OCI-LY7 (cell line): ENCODE measurements at regions not wholly inside any gene's neighbourhood (a gene's known extent, or its start where the extent isn't known, plus 50 kb on each side); places are given as distances from the start of the nearest gene placed in this dataset.

Experiments
- BruUV-seq: library from RNA; stranded (reverse); fragments of 400-500 nt; replicated peaks from 2 replicates; lab custom pipeline; 2021; lab: Mats Ljungman, UMichigan
- CTCF ChIA-PET: fragments of 300-600 bp; sonication (Branson Sonifier 250); formaldehyde crosslinking; loops from one replicate; lab custom pipeline; 2022; ENCODE audit warnings: antibody characterized with exemption; ENCODE audit not compliant: unreplicated experiment; lab: Charles Lee
- POLR2A ChIA-PET: fragments of 300-600 bp; sonication (Branson Sonifier 250); formaldehyde crosslinking; loops from one replicate; lab custom pipeline; 2022; ENCODE audit warnings: antibody characterized with exemption; lab: Charles Lee
- DNase-seq: peaks from one replicate; pipeline ENCODE4 v3.0.0-alpha.2; 2015; ENCODE audit warnings: low spot score
- H2AFZ ChIP-seq: fragments of 200-600 bp; sonication (generic), shearing (Covaris generic); 2 replicates; pipeline ENCODE4 v1.6.1; 2014; ENCODE audit warnings: mild to moderate bottlenecking, antibody characterized with exemption, low read length, moderate library complexity
- H3K27ac ChIP-seq: fragments of 200-600 bp; sonication (generic); 2 replicates; pipeline ENCODE4 v1.5.1; 2014; ENCODE audit warnings: mixed run types, low read depth, mild to moderate bottlenecking, moderate library complexity, low read length, inconsistent platforms; ENCODE audit not compliant: poor library complexity, severe bottlenecking
- H3K36me3 ChIP-seq: fragments of 200-600 bp; sonication (generic); 2 replicates; pipeline ENCODE4 v1.6.1; 2014; ENCODE audit warnings: mild to moderate bottlenecking, antibody characterized with exemption, low read length, moderate library complexity, mixed read lengths; ENCODE audit not compliant: insufficient read depth
- H3K4me1 ChIP-seq: fragments of 200-600 bp; sonication (generic); 2 replicates; pipeline ENCODE4 v1.5.1; 2014; ENCODE audit warnings: mild to moderate bottlenecking, low read length; ENCODE audit not compliant: insufficient read depth, poor library complexity, severe bottlenecking
- H3K4me2 ChIP-seq: fragments of 200-600 bp; sonication (generic); 2 replicates; pipeline ENCODE4 v1.6.1; 2014; ENCODE audit warnings: mild to moderate bottlenecking, low read length
- H3K4me3 ChIP-seq: fragments of 200-600 bp; sonication (generic); 2 replicates; pipeline ENCODE4 v1.5.1; 2014; ENCODE audit warnings: mild to moderate bottlenecking, low read depth, low read length; ENCODE audit not compliant: poor library complexity, severe bottlenecking
- H3K79me2 ChIP-seq: fragments of 200-600 bp; sonication (generic); 2 replicates; pipeline ENCODE4 v1.6.1; 2016; ENCODE audit warnings: low read depth, mild to moderate bottlenecking, low read length, moderate library complexity, mixed read lengths; ENCODE audit not compliant: insufficient read depth
- H3K9me2 ChIP-seq: fragments of 200-600 bp; sonication (generic); 2 replicates; pipeline ENCODE4 v1.6.1; 2016; ENCODE audit warnings: mild to moderate bottlenecking, low read length, mixed read lengths; ENCODE audit not compliant: insufficient read depth
- H3K9me3 ChIP-seq: fragments of 200-600 bp; sonication (generic); 2 replicates; pipeline ENCODE4 v1.6.1; 2014; ENCODE audit warnings: mild to moderate bottlenecking, mixed run types, low read length, mixed read lengths
- H4K20me1 ChIP-seq: fragments of 200-600 bp; sonication (generic); 2 replicates; pipeline ENCODE4 v1.6.1; 2014; ENCODE audit warnings: mild to moderate bottlenecking, antibody characterized with exemption, low read length, moderate library complexity, mixed read lengths; ENCODE audit not compliant: insufficient read depth
- EZH2phosphoT487 ChIP-seq: fragments of 200-600 bp; sonication (generic); IDR thresholded peaks from 2 replicates; pipeline ENCODE4 v1.6.1; 2018; ENCODE audit warnings: low read depth, borderline replicate concordance, mild to moderate bottlenecking, mixed run types, antibody characterized with exemption, low read length, moderate library complexity, mixed read lengths
- intact Hi-C: fragments of 100-400 bp; cut with micrococcal nuclease; formaldehyde crosslinking; loops from one replicate; pipeline ENCODE4 v1.10.0; 2022; ENCODE audit not compliant: unreplicated experiment
- TF ChIP-seq, protein P1 (sequence below): fragments of 200-600 bp; sonication (generic); conservative IDR thresholded peaks from 2 replicates; pipeline ENCODE4 v1.5.1; 2014; ENCODE audit warnings: mild to moderate bottlenecking, antibody characterized with exemption, low read length, moderate library complexity, mixed read lengths

DNA sequence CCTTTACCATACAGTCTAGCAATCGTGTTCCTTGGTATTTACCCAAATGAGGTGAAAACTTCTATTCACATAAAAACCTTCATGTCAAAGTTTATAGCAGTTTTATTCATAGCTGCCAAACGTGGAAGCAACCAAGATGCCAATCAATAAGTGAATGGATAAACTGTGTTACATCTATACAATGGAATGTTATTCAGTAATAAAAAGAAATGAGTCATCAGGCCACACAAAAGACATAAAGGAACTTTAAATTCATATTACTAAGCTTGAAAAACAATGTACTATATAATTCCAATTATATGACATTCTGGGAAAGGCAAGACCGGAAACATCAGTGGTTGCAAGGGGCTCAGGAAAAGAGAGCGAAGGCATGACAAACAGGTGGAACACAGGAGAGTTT lies 679.9 kb downstream of the ISL1 start:
- TF ChIP-seq EZH2phosphoT487 = no peak
- TF ChIP-seq, protein P1, sequence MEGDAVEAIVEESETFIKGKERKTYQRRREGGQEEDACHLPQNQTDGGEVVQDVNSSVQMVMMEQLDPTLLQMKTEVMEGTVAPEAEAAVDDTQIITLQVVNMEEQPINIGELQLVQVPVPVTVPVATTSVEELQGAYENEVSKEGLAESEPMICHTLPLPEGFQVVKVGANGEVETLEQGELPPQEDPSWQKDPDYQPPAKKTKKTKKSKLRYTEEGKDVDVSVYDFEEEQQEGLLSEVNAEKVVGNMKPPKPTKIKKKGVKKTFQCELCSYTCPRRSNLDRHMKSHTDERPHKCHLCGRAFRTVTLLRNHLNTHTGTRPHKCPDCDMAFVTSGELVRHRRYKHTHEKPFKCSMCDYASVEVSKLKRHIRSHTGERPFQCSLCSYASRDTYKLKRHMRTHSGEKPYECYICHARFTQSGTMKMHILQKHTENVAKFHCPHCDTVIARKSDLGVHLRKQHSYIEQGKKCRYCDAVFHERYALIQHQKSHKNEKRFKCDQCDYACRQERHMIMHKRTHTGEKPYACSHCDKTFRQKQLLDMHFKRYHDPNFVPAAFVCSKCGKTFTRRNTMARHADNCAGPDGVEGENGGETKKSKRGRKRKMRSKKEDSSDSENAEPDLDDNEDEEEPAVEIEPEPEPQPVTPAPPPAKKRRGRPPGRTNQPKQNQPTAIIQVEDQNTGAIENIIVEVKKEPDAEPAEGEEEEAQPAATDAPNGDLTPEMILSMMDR = no peak
- BruUV-seq = no TSS peak
- intact Hi-C loops = no loop called here
- POLR2A ChIA-PET = no interaction called here
- Histone ChIP-seq H3K4me3 (no peak overlapping the region), H2AFZ (no peak overlapping the region), H3K79me2 (no peaks in the 10 kb centered on the region; the same call in 1 of the 2 replicates), H3K4me1 (no peaks in the 10 kb centered on the region), H3K27ac (no peak overlapping the region), H3K4me2 (no peak overlapping the region), H3K9me3 (peaks cover 9% of the 10 kb centered on the region; the same call in 1 of the 2 replicates), H4K20me1 (no peaks in the 10 kb centered on the region), H3K36me3 (no peaks in the 10 kb centered on the region), H3K9me2 (no peaks in the 10 kb centered on the region)
- CTCF ChIA-PET = no interaction called here
- no peak for DNase-seq

- H3K9me2 ChIP-seq = no peaks in the 10 kb centered on the region
- DNase-seq = no peak
- no peaks in the 10 kb centered on the region for H3K36me3 ChIP-seq
- H3K4me2 ChIP-seq = no peak overlapping the region
- H2AFZ ChIP-seq = no peak overlapping the region
- intact Hi-C loops = no loop called here
- H3K79me2 ChIP-seq = no peaks in the 10 kb centered on the region; the same call in 1 of the 2 replicates
- H3K9me3 ChIP-seq = peaks cover 9% of the 10 kb centered on the region; the same call in 1 of the 2 replicates
- H4K20me1 ChIP-seq = no peaks in the 10 kb centered on the region
- POLR2A ChIA-PET = no interaction called here
- CTCF ChIA-PET = no interaction called here
- H3K4me1 ChIP-seq = no peaks in the 10 kb centered on the region
- no peak for TF ChIP-seq EZH2phosphoT487
- TF ChIP-seq, protein P1 = no peak
- H3K27ac ChIP-seq = no peak overlapping the region
- BruUV-seq = no TSS peak
- no peak overlapping the region for H3K4me3 ChIP-seq
Observed at GRCh38 chr5:52065182-52065581, 681.9 kb downstream of the ISL1 start.

DNA sequence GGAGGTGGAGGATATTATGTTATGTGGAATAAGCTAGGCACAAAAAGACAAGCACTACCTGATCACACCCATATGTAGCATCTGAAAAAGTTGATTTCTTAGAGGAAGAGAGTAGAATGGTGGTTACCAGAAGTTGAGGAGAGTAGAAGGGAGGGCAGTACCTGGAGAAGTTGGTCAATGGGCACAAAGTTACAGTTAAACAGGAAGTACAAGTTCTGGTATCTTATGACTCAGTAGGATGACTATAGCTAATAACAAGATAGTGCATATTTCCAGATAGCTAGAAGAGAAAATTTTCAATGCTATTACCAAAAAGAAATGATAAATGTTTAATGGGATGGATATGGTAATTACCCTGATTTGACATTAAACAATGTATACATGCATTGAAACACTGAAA lies 686.7 kb downstream of the ISL1 start:
- no peaks in the 10 kb centered on the region for H4K20me1 ChIP-seq
- no peak overlapping the region for H2AFZ ChIP-seq
- no peak overlapping the region for H3K4me3 ChIP-seq
- no peak overlapping the region for H3K27ac ChIP-seq
- H3K9me3 ChIP-seq = peaks cover 9% of the 10 kb centered on the region; the same call in 1 of the 2 replicates
- ChIA-PET POLR2A (no interaction called here), CTCF (no interaction called here)
- no peak overlapping the region for H3K4me2 ChIP-seq
- TF ChIP-seq, protein P1 = no peak
- no peak for TF ChIP-seq EZH2phosphoT487
- H3K4me1 ChIP-seq = no peaks in the 10 kb centered on the region
- intact Hi-C loops = no loop called here
- no TSS peak for BruUV-seq
- no peaks in the 10 kb centered on the region for H3K36me3 ChIP-seq
- no peaks in the 10 kb centered on the region for H3K79me2 ChIP-seq
- no peaks in the 10 kb centered on the region for H3K9me2 ChIP-seq
- no peak for DNase-seq
